HCT116 (cell line): ENCODE measurements at regions not wholly inside any gene's neighbourhood (a gene's known extent, or its start where the extent isn't known, plus 50 kb on each side); places are given as distances from the start of the nearest gene placed in this dataset.

Source experiments
- ATAC-seq: fragments of 200-7000 bp; cut with Tn5 transposase; 2 replicates; pipeline ENCODE4 v1.9.1; 2020; ENCODE audit warnings: mild to moderate bottlenecking, moderate library complexity
- BruUV-seq: library from RNA; stranded (reverse); fragments of 400-500 nt; replicated peaks from 2 replicates; lab custom pipeline; 2021; lab: Mats Ljungman, UMichigan
- CTCF ChIA-PET: fragments of 300-600 bp; sonication (Branson Sonifier 250); formaldehyde crosslinking; loops from one replicate; lab custom pipeline; 2021; ENCODE audit warnings: antibody characterized with exemption; lab: Charles Lee
- POLR2A ChIA-PET: fragments of 300-600, 350-600 bp; sonication (Branson Sonifier 250); formaldehyde crosslinking; loops from one replicate; lab custom pipeline; 2021; ENCODE audit warnings: antibody characterized with exemption; lab: Charles Lee
- RAD21 ChIA-PET, 2 experiments: fragments of 300-600 bp; sonication (Branson Sonifier 250); formaldehyde crosslinking; loops; one replicate each; lab custom pipeline; 2023; ENCODE audit warnings: low total read pairs in 2 of 2; ENCODE audit not compliant: uncharacterized antibody in 2 of 2, unreplicated experiment in 2 of 2, low non-redundant PET in 1 of 2; lab: Charles Lee
- DNase-seq: peaks from one replicate; pipeline ENCODE4 v3.0.0-alpha.2; 2010; ENCODE audit warnings: low read depth, low spot score
- H2AFZ ChIP-seq: fragments of 200-600 bp; shearing (Covaris generic), sonication (generic); 2 replicates; pipeline ENCODE4 v1.6.1; 2017; ENCODE audit warnings: low read depth, mixed run types, mixed read lengths, antibody characterized with exemption, low read length; ENCODE audit not compliant: poor library complexity, severe bottlenecking
- H3K27ac ChIP-seq: 2 replicates; pipeline ENCODE4 v1.5.1; 2012; ENCODE audit warnings: low read depth, low read length
- H3K27me3 ChIP-seq: fragments of 200-600 bp; sonication (generic); 2 replicates; pipeline ENCODE4 v1.6.1; 2016; ENCODE audit warnings: mixed run types, low read length, mixed read lengths; ENCODE audit not compliant: insufficient read depth
- H3K36me3 ChIP-seq, 2 experiments: fragments of 200-500 bp in 1 of 2; fragments of 200-600 bp in 1 of 2; sonication (Bioruptor generic) in 1 of 2; sonication (generic) in 1 of 2; 2 replicates each; pipeline versions ENCODE4 v1.5.1 to v1.6.1; 2014 to 2016; ENCODE audit warnings: low read length in 2 of 2, inconsistent platforms in 1 of 2, mixed read lengths in 1 of 2, mixed run types in 1 of 2; ENCODE audit not compliant: insufficient read depth in 2 of 2, control insufficient read depth in 1 of 2
- H3K4me1 ChIP-seq, 2 experiments: fragments of 200-600 bp in 1 of 2; sonication (generic) in 1 of 2; 2 replicates each; pipeline versions ENCODE4 v1.5.1 to v1.6.1; 2012 to 2017; ENCODE audit warnings: low read length in 2 of 2, inconsistent platforms in 1 of 2, mild to moderate bottlenecking in 1 of 2, mixed read lengths in 1 of 2, mixed run types in 1 of 2, moderate library complexity in 1 of 2; ENCODE audit not compliant: insufficient read depth in 2 of 2, control insufficient read depth in 1 of 2
- H3K4me2 ChIP-seq: fragments of 200-600 bp; sonication (generic); 2 replicates; pipeline ENCODE4 v1.6.1; 2017; ENCODE audit warnings: mixed run types, low read length, mixed read lengths
- H3K4me3 ChIP-seq, 2 experiments: fragments of 200-600 bp in 1 of 2; sonication (generic) in 1 of 2; replicated peaks in 1 of 2; 2 replicates each; pipeline ENCODE4 v1.5.1; 2011 to 2016; ENCODE audit warnings: low read length in 2 of 2, control low read depth in 1 of 2, low read depth in 1 of 2, mild to moderate bottlenecking in 1 of 2, mixed read lengths in 1 of 2, mixed run types in 1 of 2
- H3K79me2 ChIP-seq: fragments of 200-600 bp; sonication (generic); 2 replicates; pipeline ENCODE4 v1.6.1; 2017; ENCODE audit warnings: mild to moderate bottlenecking, mixed run types, low read length, moderate library complexity, mixed read lengths; ENCODE audit not compliant: insufficient read depth
- H3K9ac ChIP-seq: fragments of 200-600 bp; sonication (generic); 2 replicates; pipeline ENCODE4 v1.6.1; 2016; ENCODE audit warnings: low read length, mixed read lengths
- H3K9me2 ChIP-seq: fragments of 200-600 bp; sonication (generic), shearing (Covaris generic); 2 replicates; pipeline ENCODE4 v1.6.1; 2017; ENCODE audit warnings: mixed run types, mild to moderate bottlenecking, moderate library complexity; ENCODE audit not compliant: insufficient read depth
- H3K9me3 ChIP-seq, 2 experiments: fragments of 200-500 bp in 1 of 2; fragments of 200-600 bp in 1 of 2; sonication (Bioruptor generic) in 1 of 2; sonication (generic) in 1 of 2; 2 replicates each; pipeline ENCODE4 v1.6.1; 2014 to 2017; ENCODE audit warnings: low read length in 2 of 2, mixed read lengths in 2 of 2, inconsistent platforms in 1 of 2, low read depth in 1 of 2, mild to moderate bottlenecking in 1 of 2, mixed run types in 1 of 2, moderate library complexity in 1 of 2; ENCODE audit not compliant: control insufficient read depth in 1 of 2, insufficient read depth in 1 of 2
- H4K20me1 ChIP-seq: fragments of 200-600 bp; sonication (generic), shearing (Covaris generic); 2 replicates; pipeline ENCODE4 v1.6.1; 2017; ENCODE audit warnings: mixed run types, mild to moderate bottlenecking, moderate library complexity; ENCODE audit not compliant: insufficient read depth
- ATF3 ChIP-seq: IDR thresholded peaks from 2 replicates; pipeline ENCODE4 v1.6.1; 2012
- CBX3 ChIP-seq: IDR thresholded peaks from 2 replicates; pipeline ENCODE4 v1.6.1; 2012; ENCODE audit warnings: low read depth
- CEBPB ChIP-seq: IDR thresholded peaks from 2 replicates; pipeline ENCODE4 v1.6.1; 2012; ENCODE audit warnings: low read depth
- CTCF ChIP-seq, 3 experiments: fragments of 200-600 bp in 1 of 3; sonication (generic) in 1 of 3; IDR thresholded peaks in 2 of 3; conservative IDR thresholded peaks in 1 of 3; 2 replicates each; pipeline ENCODE4 v1.5.1; 2012 to 2017; ENCODE audit warnings: low read depth in 2 of 3, low read length in 2 of 3, antibody characterized with exemption in 1 of 3, borderline replicate concordance in 1 of 3, control low read depth in 1 of 3, mild to moderate bottlenecking in 1 of 3, mixed read lengths in 1 of 3, mixed run types in 1 of 3, moderate library complexity in 1 of 3; ENCODE audit not compliant: insufficient read depth in 1 of 3
- EGR1 ChIP-seq: IDR thresholded peaks from 2 replicates; pipeline ENCODE4 v1.6.1; 2012; ENCODE audit warnings: low read depth
- ELF1 ChIP-seq: IDR thresholded peaks from 2 replicates; pipeline ENCODE4 v1.6.1; 2012; ENCODE audit warnings: low read depth, borderline replicate concordance
- FOSL1 ChIP-seq: IDR thresholded peaks from 2 replicates; pipeline ENCODE4 v1.6.1; 2012; ENCODE audit warnings: low read depth
- JUND ChIP-seq: IDR thresholded peaks from 2 replicates; pipeline ENCODE4 v1.6.1; 2012
- MAX ChIP-seq: IDR thresholded peaks from 2 replicates; pipeline ENCODE4 v1.6.1; 2012
- POLR2AphosphoS5 ChIP-seq: IDR thresholded peaks from 2 replicates; pipeline ENCODE4 v1.6.1; 2011; ENCODE audit warnings: mild to moderate bottlenecking, low read depth, low read length, moderate library complexity
- REST ChIP-seq: IDR thresholded peaks from 2 replicates; pipeline ENCODE4 v1.6.1; 2012; ENCODE audit warnings: low read depth
- SRF ChIP-seq: IDR thresholded peaks from 2 replicates; pipeline ENCODE4 v1.6.1; 2012; ENCODE audit warnings: low read depth
- TCF7L2 ChIP-seq: IDR thresholded peaks from 2 replicates; pipeline ENCODE4 v1.7.0; 2011; ENCODE audit warnings: borderline replicate concordance, inconsistent platforms; ENCODE audit not compliant: insufficient read depth, insufficient read length; ENCODE audit errors: extremely low read depth
- YY1 ChIP-seq: IDR thresholded peaks from 2 replicates; pipeline ENCODE4 v1.6.1; 2011; ENCODE audit warnings: low read length, low read depth, moderate library complexity, mild to moderate bottlenecking; ENCODE audit not compliant: insufficient replicate concordance; ENCODE audit errors: extremely low read depth
- ZFX ChIP-seq: fragments of 450-650 bp; IDR thresholded peaks from 2 replicates; pipeline ENCODE4 v1.6.1; 2017
- ZNF274 ChIP-seq: fragments of 200-500 bp; sonication (Bioruptor generic); IDR thresholded peaks from 2 replicates; pipeline ENCODE4 v1.6.1; 2014; ENCODE audit warnings: mild to moderate bottlenecking, low read depth, low read length, inconsistent platforms
- intact Hi-C: fragments of 100-400 bp; cut with micrococcal nuclease; formaldehyde crosslinking; loops from 2 replicates; pipeline ENCODE4 v1.10.0; 2022

- CTCF ChIA-PET, result no interaction called here
These were observed 555.5 kb upstream of the CFAP20DC start for GRCh38 chr3:59605318-59605717.

GRCh38 chr3:59601486-59601885 lies 551.7 kb upstream of the CFAP20DC start:
- CTCF ChIA-PET, result no interaction called here
- H3K79me2 ChIP-seq, result no peaks in the 10 kb centered on the region
- no TSS peak for BruUV-seq
- H3K27ac ChIP-seq, result no peak overlapping the region
- DNase-seq (no peak), ATAC-seq (no peak)
- peaks cover 25% of the 10 kb centered on the region for H3K27me3 ChIP-seq
- POLR2A ChIA-PET, result no interaction called here
- H3K36me3 ChIP-seq, result no peaks in the 10 kb centered on the region
- H3K9ac ChIP-seq, result no peak overlapping the region
- RAD21 ChIA-PET, result no interaction called here
- H3K9me2 ChIP-seq, result no peaks in the 10 kb centered on the region
- H3K4me3 ChIP-seq, result no peak overlapping the region
- H3K4me1 ChIP-seq, result no peaks in the 10 kb centered on the region
- no peak overlapping the region for H3K4me2 ChIP-seq
- H2AFZ ChIP-seq, result no peak overlapping the region
- intact Hi-C loops, result no loop called here
- no peaks in the 10 kb centered on the region for H3K9me3 ChIP-seq
- no peaks in the 10 kb centered on the region for H4K20me1 ChIP-seq
- TF ChIP-seq CBX3, result no peak
- no peak for TF ChIP-seq CEBPB
- TF ChIP-seq JUND, result no peak
- no peak for TF ChIP-seq YY1
- TF ChIP-seq TCF7L2, result no peak
- TF ChIP-seq SRF, result no peak
- TF ChIP-seq REST, result no peak
- TF ChIP-seq ZNF274, result no peak
- TF ChIP-seq ELF1, result no peak
- no peak for TF ChIP-seq ZFX
- TF ChIP-seq CTCF (IDR thresholded peaks at IDR 0.05 in 2 of 3, conservative IDR thresholded peaks at IDR 0.05 in 1 of 3; ENCODE audit: borderline replicate concordance in 1 of 3, insufficient read depth in 1 of 3, low read depth in 2 of 3, low read length in 2 of 3), result no peak

More at GRCh38 chr3:59605318-59605717, 555.5 kb upstream of the CFAP20DC start:
- H4K20me1 ChIP-seq, result no peaks in the 10 kb centered on the region
- no peak overlapping the region for H3K9ac ChIP-seq
- ChIA-PET POLR2A (no interaction called here), RAD21 (no interaction called here)
- peaks cover 16% of the 10 kb centered on the region for H3K27me3 ChIP-seq
- H3K36me3 ChIP-seq, result no peaks in the 10 kb centered on the region
- no TSS peak for BruUV-seq
- H3K79me2 ChIP-seq, result no peaks in the 10 kb centered on the region
- H3K4me1 ChIP-seq, result no peaks in the 10 kb centered on the region
- H3K4me3 ChIP-seq, result no peak overlapping the region
- intact Hi-C loops, result no loop called here
- TF ChIP-seq ATF3 (no peak), ZFX (no peak), MAX (no peak), EGR1 (no peak), JUND (no peak), ELF1 (no peak), FOSL1 (no peak), YY1 (no peak), POLR2AphosphoS5 (no peak)
- H3K27ac ChIP-seq, result no peak overlapping the region
- H3K9me2 ChIP-seq, result no peaks in the 10 kb centered on the region
- DNase-seq, result no peak
- H2AFZ ChIP-seq, result no peak overlapping the region
- no peak overlapping the region for H3K4me2 ChIP-seq
- no peak for ATAC-seq
- no peaks in the 10 kb centered on the region for H3K9me3 ChIP-seq
